ENCODE measurements at regions not wholly inside any gene's neighbourhood (a gene's known extent, or its start where the extent isn't known, plus 50 kb on each side); places are given as distances from the start of the nearest gene placed in this dataset.

- H3K4me3 ChIP-seq (replicated peaks; ENCODE audit: low read depth, low read length): no peak overlapping the region
- TF ChIP-seq CTCF (IDR thresholded peaks at IDR 0.05; ENCODE audit: low read length, missing control alignments): no peak
- no peak for DNase-seq (ENCODE audit: low read depth)
These were observed 312.8 kb upstream of the THSD7B start for GRCh38 chr2:136452528-136452927.

- no peak for TF ChIP-seq CTCF (IDR thresholded peaks at IDR 0.05; ENCODE audit: low read length, missing control alignments)
- H3K4me3 ChIP-seq (replicated peaks; ENCODE audit: low read depth, low read length): no peak overlapping the region
- DNase-seq (ENCODE audit: low read depth): no peak
These were observed 316.2 kb upstream of the THSD7B start for GRCh38 chr2:136448986-136449780.

- DNase-seq (ENCODE audit: low read depth): no peak
- H3K4me3 ChIP-seq (replicated peaks; ENCODE audit: low read depth, low read length): no peak overlapping the region
- no peak for TF ChIP-seq CTCF (IDR thresholded peaks at IDR 0.05; ENCODE audit: low read length, missing control alignments)
These were observed 316.9 kb upstream of the THSD7B start for GRCh38 chr2:136448432-136448831.

- TF ChIP-seq CTCF (IDR thresholded peaks at IDR 0.05; ENCODE audit: low read length, missing control alignments): no peak
- DNase-seq (ENCODE audit: low read depth): no peak
- H3K4me3 ChIP-seq (replicated peaks; ENCODE audit: low read depth, low read length): no peak overlapping the region
These were observed 321.0 kb upstream of the THSD7B start for GRCh38 chr2:136444323-136444722.

- no peak for TF ChIP-seq CTCF (IDR thresholded peaks at IDR 0.05; ENCODE audit: low read length, missing control alignments)
- no peak overlapping the region for H3K4me3 ChIP-seq (replicated peaks; ENCODE audit: low read depth, low read length)
- no peak for DNase-seq (ENCODE audit: low read depth)
These were observed 321.7 kb upstream of the THSD7B start for GRCh38 chr2:136443661-136444060.

GRCh38 chr2:136441979-136442714 lies 323.2 kb upstream of the THSD7B start:
- DNase-seq (ENCODE audit: low read depth): no peak
- no peak for TF ChIP-seq CTCF (IDR thresholded peaks at IDR 0.05; ENCODE audit: low read length, missing control alignments)
- H3K4me3 ChIP-seq (replicated peaks; ENCODE audit: low read depth, low read length): no peak overlapping the region
